ENCODE measurements at regions not wholly inside any gene's neighbourhood (a gene's known extent, or its start where the extent isn't known, plus 50 kb on each side); places are given as distances from the start of the nearest gene placed in this dataset.

DNA sequence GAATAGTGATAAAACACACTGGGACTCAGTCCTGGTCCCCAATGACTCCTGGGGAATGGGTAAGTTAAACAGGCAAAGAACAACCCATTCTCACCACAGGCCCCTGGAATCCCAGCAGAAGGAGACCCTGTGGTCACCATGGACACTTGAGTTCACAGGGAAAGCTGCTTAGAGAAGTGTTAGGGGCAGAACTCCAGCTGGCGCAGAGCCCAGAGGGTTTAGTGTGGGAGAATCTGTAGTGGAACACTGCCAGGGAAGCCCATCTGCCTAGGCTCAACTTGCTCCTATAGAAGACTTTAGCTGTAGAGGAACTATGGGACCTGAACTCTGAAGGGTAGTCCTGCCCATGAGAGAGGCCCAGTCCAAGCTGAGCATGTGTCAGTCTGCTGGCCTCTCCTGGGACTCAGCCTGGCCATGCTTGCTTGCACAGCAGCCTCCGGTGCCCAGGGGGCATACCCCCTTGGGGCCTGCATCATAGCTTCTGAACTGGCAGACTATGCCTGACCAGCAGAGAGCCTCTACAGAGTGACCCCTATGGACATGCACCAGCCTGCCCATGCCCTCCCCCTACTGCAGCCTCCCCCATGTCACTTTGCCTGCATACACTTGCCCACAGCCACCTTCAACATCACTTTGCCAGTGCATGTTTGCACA is 343.5 kb downstream of the IDS start:
- WGBS, 3 donors: 87 to 93% (median 92%) methylated on average over 1 to 2 of the region's 2 CpGs
- no peak overlapping the region for H3K4me3 ChIP-seq (ENCODE audit: low read depth in 1 of 3, low read length in 3 of 3)
- no peaks in the 10 kb centered on the region for H3K27me3 ChIP-seq (ENCODE audit: control insufficient read depth in 3 of 3, insufficient read depth in 3 of 3, low read length in 3 of 3)
- DNase-seq (no peak), FAIRE-seq (no peak)
- H3K27ac ChIP-seq (ENCODE audit: low read depth in 1 of 3, low read length in 2 of 3): no peak overlapping the region
- H3K9me3 ChIP-seq (ENCODE audit: control insufficient read depth in 2 of 2, insufficient read depth in 1 of 2, low read depth in 1 of 2, low read length in 1 of 2): no peaks in the 10 kb centered on the region
- no peaks in the 10 kb centered on the region for H3K4me1 ChIP-seq (ENCODE audit: control insufficient read depth in 3 of 3, insufficient read depth in 2 of 3, low read depth in 1 of 3, low read length in 2 of 3)
- H3K36me3 ChIP-seq (ENCODE audit: control insufficient read depth in 3 of 3, insufficient read depth in 2 of 3, low read depth in 1 of 3, low read length in 3 of 3): no peaks in the 10 kb centered on the region

DNA sequence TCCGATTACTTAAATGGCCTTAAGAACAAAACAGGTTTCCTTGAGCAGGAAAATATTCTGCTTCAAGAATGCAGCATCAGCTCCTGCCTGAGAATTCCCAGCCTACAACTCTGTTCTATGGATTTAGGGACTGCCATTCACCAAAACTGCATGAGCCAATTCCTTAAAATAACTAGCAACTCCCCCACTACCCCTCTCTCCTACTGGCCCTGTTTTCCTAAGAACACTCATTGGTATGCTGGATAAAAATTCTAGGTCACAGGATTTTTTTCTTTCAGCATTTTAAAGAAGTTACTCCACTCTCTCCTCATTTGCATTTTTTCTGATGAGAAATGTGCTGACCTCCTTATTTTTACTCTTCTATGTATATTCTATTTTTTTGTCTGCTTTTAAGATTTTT is 347.1 kb downstream of the IDS start:
- Histone ChIP-seq H3K36me3 (ENCODE audit: control insufficient read depth in 3 of 3, insufficient read depth in 2 of 3, low read depth in 1 of 3, low read length in 3 of 3) (no peaks in the 10 kb centered on the region), H3K27me3 (ENCODE audit: control insufficient read depth in 3 of 3, insufficient read depth in 3 of 3, low read length in 3 of 3) (no peaks in the 10 kb centered on the region), H3K9me3 (ENCODE audit: control insufficient read depth in 2 of 2, insufficient read depth in 1 of 2, low read depth in 1 of 2, low read length in 1 of 2) (no peaks in the 10 kb centered on the region), H3K4me3 (ENCODE audit: low read depth in 1 of 3, low read length in 3 of 3) (no peak overlapping the region), H3K4me1 (ENCODE audit: control insufficient read depth in 3 of 3, insufficient read depth in 2 of 3, low read depth in 1 of 3, low read length in 2 of 3) (no peaks in the 10 kb centered on the region), H3K27ac (ENCODE audit: low read depth in 1 of 3, low read length in 2 of 3) (no peak overlapping the region)
- 85 to 95% (median 91%) methylated on average over 1 of the region's 1 CpG for WGBS, 3 donors
- no peak for FAIRE-seq
- no peak for DNase-seq

DNA sequence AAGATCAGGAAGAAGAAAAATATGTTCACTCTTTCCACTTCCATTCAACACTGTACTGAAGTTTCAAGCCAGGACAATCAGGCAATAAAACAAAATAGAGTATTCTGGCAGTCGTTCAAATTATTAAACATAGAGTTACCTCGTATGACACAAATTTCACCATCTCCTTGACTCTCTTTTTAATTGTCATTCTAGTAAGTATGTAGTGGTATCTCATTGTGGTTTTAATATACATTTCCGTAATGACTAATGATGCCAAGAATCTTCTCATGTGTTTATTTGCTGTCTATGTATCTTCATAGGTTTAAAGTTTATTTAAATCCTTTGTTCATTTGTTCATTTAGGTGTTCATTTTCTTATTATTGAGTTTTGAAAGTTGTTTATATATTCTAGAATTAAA is 352.2 kb downstream of the IDS start:
- DNase-seq: no peak
- no peak overlapping the region for H3K4me3 ChIP-seq (ENCODE audit: low read depth in 1 of 3, low read length in 3 of 3)
- H3K36me3 ChIP-seq (ENCODE audit: control insufficient read depth in 3 of 3, insufficient read depth in 2 of 3, low read depth in 1 of 3, low read length in 3 of 3): no peaks in the 10 kb centered on the region
- no peaks in the 10 kb centered on the region for H3K9me3 ChIP-seq (ENCODE audit: control insufficient read depth in 2 of 2, insufficient read depth in 1 of 2, low read depth in 1 of 2, low read length in 1 of 2)
- H3K27me3 ChIP-seq (ENCODE audit: control insufficient read depth in 3 of 3, insufficient read depth in 3 of 3, low read length in 3 of 3): no peaks in the 10 kb centered on the region
- H3K27ac ChIP-seq (ENCODE audit: low read depth in 1 of 3, low read length in 2 of 3): no peak overlapping the region
- no peaks in the 10 kb centered on the region for H3K4me1 ChIP-seq (ENCODE audit: control insufficient read depth in 3 of 3, insufficient read depth in 2 of 3, low read depth in 1 of 3, low read length in 2 of 3)
- WGBS, 3 donors: 50 to 75% (median 56%) methylated on average over 3 of the region's 3 CpGs
- FAIRE-seq: no peak

DNA sequence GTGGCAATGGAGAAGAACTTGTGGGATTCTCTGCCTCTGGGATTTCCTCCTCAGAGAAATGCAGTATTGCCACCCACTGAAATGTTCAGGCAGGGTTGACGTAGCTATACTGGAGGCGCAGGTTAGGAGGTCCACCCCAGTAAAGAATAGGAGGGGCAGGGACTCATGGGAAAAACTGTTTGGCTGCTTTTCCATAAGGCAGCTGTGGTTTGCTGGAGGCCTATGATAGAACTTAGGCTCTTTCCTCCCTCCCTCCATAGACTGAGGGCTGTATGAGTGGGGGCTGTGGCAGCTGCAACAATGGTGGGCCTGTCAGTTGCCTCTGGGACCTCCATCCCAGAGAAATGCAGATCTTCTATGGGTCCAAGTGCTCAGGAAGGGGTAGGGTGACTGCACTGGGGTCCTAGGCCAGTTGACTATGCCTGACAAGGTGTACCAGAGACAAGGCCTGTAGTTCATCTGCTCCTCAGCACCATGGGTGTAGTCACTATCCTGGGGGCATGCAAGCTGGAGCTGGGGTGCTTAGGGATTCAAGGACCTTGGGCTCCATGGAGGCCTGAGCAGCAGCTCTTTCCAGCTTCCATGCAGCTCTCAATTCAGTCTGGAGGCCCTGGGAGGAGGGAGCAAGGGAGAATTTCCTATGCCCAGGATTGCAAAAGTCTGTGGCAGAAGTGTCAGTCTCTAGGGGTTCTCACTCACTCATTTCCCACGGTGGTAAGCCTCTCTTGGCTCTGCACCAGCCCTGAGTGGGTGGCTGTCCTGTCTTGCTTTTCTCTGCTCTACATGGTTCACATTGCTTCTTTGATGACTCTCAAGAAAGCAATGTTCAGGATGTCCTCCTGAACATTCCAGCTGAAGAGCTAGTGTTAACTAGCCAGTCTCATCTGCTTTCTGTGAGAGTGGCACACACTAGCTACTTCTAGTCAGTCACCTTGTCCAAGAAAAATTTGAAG is 353.0 kb downstream of the IDS start:
- H3K9me3 ChIP-seq (ENCODE audit: control insufficient read depth in 2 of 2, insufficient read depth in 1 of 2, low read depth in 1 of 2, low read length in 1 of 2): no peaks in the 10 kb centered on the region
- no peak overlapping the region for H3K27ac ChIP-seq (ENCODE audit: low read depth in 1 of 3, low read length in 2 of 3)
- H3K27me3 ChIP-seq (ENCODE audit: control insufficient read depth in 3 of 3, insufficient read depth in 3 of 3, low read length in 3 of 3): no peaks in the 10 kb centered on the region
- FAIRE-seq (no peak), DNase-seq (no peak)
- 63 to 79% (median 74%) methylated on average over 3 of the region's 3 CpGs for WGBS, 3 donors
- no peaks in the 10 kb centered on the region for H3K36me3 ChIP-seq (ENCODE audit: control insufficient read depth in 3 of 3, insufficient read depth in 2 of 3, low read depth in 1 of 3, low read length in 3 of 3)
- H3K4me1 ChIP-seq (ENCODE audit: control insufficient read depth in 3 of 3, insufficient read depth in 2 of 3, low read depth in 1 of 3, low read length in 2 of 3): no peaks in the 10 kb centered on the region
- no peak overlapping the region for H3K4me3 ChIP-seq (ENCODE audit: low read depth in 1 of 3, low read length in 3 of 3)

DNA sequence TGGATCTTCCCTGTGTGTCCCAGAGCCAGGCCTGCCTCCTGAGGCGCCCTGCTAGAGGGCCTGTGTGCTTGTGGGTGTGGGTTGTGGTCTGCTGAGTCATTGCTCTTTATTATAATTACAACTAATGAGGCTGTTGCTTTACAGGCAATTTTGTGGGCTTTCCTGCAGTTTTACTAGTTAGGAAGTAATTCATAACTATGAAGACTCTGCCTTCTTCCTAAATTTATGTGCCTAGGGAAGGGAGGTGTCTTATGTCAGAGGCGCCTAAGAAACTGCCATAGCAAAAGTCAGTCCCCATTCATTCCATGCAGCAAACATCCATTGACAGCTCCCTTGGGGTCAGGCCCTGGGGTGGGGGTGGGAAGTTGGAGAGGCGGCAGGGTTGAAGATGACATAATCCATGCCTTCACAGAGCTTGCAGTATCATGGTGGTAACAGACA is 359.2 kb downstream of the IDS start:
- 46 to 64% (median 63%) methylated on average over 3 of the region's 3 CpGs for WGBS, 3 donors
- H3K27ac ChIP-seq (ENCODE audit: low read depth in 1 of 3, low read length in 2 of 3): no peak overlapping the region
- no peaks in the 10 kb centered on the region for H3K36me3 ChIP-seq (ENCODE audit: control insufficient read depth in 3 of 3, insufficient read depth in 2 of 3, low read depth in 1 of 3, low read length in 3 of 3)
- H3K27me3 ChIP-seq (ENCODE audit: control insufficient read depth in 3 of 3, insufficient read depth in 3 of 3, low read length in 3 of 3): no peaks in the 10 kb centered on the region
- FAIRE-seq (no peak), DNase-seq (no peak)
- H3K4me1 ChIP-seq (ENCODE audit: control insufficient read depth in 3 of 3, insufficient read depth in 2 of 3, low read depth in 1 of 3, low read length in 2 of 3): no peaks in the 10 kb centered on the region
- H3K4me3 ChIP-seq (ENCODE audit: low read depth in 1 of 3, low read length in 3 of 3): no peak overlapping the region
- no peaks in the 10 kb centered on the region for H3K9me3 ChIP-seq (ENCODE audit: control insufficient read depth in 2 of 2, insufficient read depth in 1 of 2, low read depth in 1 of 2, low read length in 1 of 2)

DNA sequence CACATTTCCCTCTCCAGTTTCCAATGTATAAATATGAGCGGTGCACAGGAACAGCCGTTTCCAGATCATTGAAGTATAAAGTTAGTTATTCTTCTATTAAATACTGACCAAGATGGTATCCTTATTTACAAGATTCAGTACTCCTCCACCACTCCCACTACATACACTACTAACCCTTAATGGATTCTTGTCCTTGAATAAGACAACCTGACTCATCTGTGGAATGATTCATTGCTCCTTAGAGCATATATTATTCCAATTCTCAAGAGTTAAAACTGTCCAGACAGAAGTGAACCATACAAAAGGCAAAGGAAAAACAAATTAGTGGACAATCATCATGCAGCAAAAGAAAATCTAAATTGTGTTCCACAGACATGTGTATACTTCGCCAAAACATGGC is 373.3 kb downstream of the IDS start:
- Histone ChIP-seq H3K4me1 (ENCODE audit: control insufficient read depth in 3 of 3, insufficient read depth in 2 of 3, low read depth in 1 of 3, low read length in 2 of 3) (no peaks in the 10 kb centered on the region), H3K4me3 (ENCODE audit: low read depth in 1 of 3, low read length in 3 of 3) (no peak overlapping the region), H3K36me3 (ENCODE audit: control insufficient read depth in 3 of 3, insufficient read depth in 2 of 3, low read depth in 1 of 3, low read length in 3 of 3) (no peaks in the 10 kb centered on the region), H3K9me3 (ENCODE audit: control insufficient read depth in 2 of 2, insufficient read depth in 1 of 2, low read depth in 1 of 2, low read length in 1 of 2) (no peaks in the 10 kb centered on the region), H3K27me3 (ENCODE audit: control insufficient read depth in 3 of 3, insufficient read depth in 3 of 3, low read length in 3 of 3) (no peaks in the 10 kb centered on the region), H3K27ac (ENCODE audit: low read depth in 1 of 3, low read length in 2 of 3) (no peak overlapping the region)
- 84 to 88% (median 87%) methylated on average over 3 of the region's 3 CpGs for WGBS, 3 donors
- FAIRE-seq (no peak), DNase-seq (no peak)

DNA sequence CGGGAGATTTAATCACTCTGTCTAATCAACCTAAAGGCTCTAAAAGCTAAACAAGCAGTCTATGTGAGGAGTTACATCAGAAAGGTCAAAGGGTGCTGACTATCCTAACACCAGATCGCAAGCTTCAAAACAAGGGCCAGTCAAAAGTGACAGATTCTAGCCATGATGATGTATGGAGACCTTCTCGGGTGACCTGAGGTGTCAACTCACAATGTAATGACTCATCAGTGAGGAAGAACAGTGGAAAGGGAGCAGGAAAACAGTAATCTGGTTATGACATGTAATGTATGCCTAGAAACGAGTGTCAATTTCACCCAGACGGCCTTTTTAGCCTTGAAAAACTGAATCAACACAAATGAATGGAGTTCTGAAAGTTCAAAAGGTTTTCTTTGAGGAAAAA is 375.3 kb downstream of the IDS start:
- H3K9me3 ChIP-seq (ENCODE audit: control insufficient read depth in 2 of 2, insufficient read depth in 1 of 2, low read depth in 1 of 2, low read length in 1 of 2): no peaks in the 10 kb centered on the region
- no peaks in the 10 kb centered on the region for H3K36me3 ChIP-seq (ENCODE audit: control insufficient read depth in 3 of 3, insufficient read depth in 2 of 3, low read depth in 1 of 3, low read length in 3 of 3)
- no peak for FAIRE-seq
- no peak for DNase-seq
- no peak overlapping the region for H3K4me3 ChIP-seq (ENCODE audit: low read depth in 1 of 3, low read length in 3 of 3)
- no peaks in the 10 kb centered on the region for H3K4me1 ChIP-seq (ENCODE audit: control insufficient read depth in 3 of 3, insufficient read depth in 2 of 3, low read depth in 1 of 3, low read length in 2 of 3)
- H3K27ac ChIP-seq (ENCODE audit: low read depth in 1 of 3, low read length in 2 of 3): no peak overlapping the region
- WGBS, 3 donors: 32 to 41% (median 39%) methylated on average over 5 of the region's 5 CpGs
- H3K27me3 ChIP-seq (ENCODE audit: control insufficient read depth in 3 of 3, insufficient read depth in 3 of 3, low read length in 3 of 3): no peaks in the 10 kb centered on the region

DNA sequence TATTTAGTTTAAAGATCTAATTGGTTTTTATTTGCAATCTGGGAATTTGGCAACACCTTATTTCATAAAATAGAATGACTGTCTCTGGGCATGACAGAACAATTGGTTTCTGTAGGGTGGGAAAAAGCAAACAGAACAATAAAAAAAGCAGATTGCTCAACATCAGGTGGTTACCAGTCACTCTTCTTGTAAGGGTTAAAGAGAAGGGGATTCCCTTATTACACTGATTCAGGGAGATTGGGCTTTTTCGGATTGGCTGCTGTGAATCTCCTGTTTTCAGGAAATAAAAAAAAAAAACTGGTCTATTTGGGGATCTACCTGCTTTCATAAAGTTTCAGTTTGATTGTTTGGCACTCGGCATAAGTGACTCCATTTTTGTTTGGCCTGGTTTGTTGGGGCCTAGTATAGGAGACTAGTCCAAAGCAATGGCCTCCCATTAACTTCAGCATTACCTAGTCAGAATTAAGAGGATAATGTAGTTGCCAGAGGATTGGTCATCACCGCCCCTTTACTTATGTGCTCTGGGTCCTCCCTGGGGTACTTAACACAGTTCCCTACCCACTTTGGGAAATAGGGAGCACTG is 380.5 kb downstream of the IDS start:
- Histone ChIP-seq H3K27me3 (ENCODE audit: control insufficient read depth in 3 of 3, insufficient read depth in 3 of 3, low read length in 3 of 3) (no peaks in the 10 kb centered on the region), H3K36me3 (ENCODE audit: control insufficient read depth in 3 of 3, insufficient read depth in 2 of 3, low read depth in 1 of 3, low read length in 3 of 3) (no peaks in the 10 kb centered on the region), H3K27ac (ENCODE audit: low read depth in 1 of 3, low read length in 2 of 3) (no peak overlapping the region), H3K4me3 (ENCODE audit: low read depth in 1 of 3, low read length in 3 of 3) (no peak overlapping the region), H3K9me3 (ENCODE audit: control insufficient read depth in 2 of 2, insufficient read depth in 1 of 2, low read depth in 1 of 2, low read length in 1 of 2) (no peaks in the 10 kb centered on the region), H3K4me1 (ENCODE audit: control insufficient read depth in 3 of 3, insufficient read depth in 2 of 3, low read depth in 1 of 3, low read length in 2 of 3) (no peaks in the 10 kb centered on the region)
- 78 to 87% (median 84%) methylated on average over 3 of the region's 3 CpGs for WGBS, 3 donors
- DNase-seq (no peak), FAIRE-seq (no peak)

Measured in small intestine (tissue), 7 donors.